ENCODE measurements at regions not wholly inside any gene's neighbourhood (a gene's known extent, or its start where the extent isn't known, plus 50 kb on each side); places are given as distances from the start of the nearest gene placed in this dataset.
"Not testable (repeated sequence)": the region's sequence is repeated elsewhere in the genome, so short reads cannot be mapped to it uniquely, and the experiment has no call there.

GRCh38 chr4:117692538-117692937 lies 341.7 kb upstream of the NDST3 start:
- TF ChIP-seq CTCF (IDR thresholded peaks at IDR 0.05; ENCODE audit: insufficient read depth, low read length, severe bottlenecking): no peak
- DNase-seq (ENCODE audit: low read depth) (no peak), FAIRE-seq (no peak)
- no peaks in the 10 kb centered on the region for H3K27me3 ChIP-seq (ENCODE audit: control insufficient read depth, insufficient read depth, low read length)
- no peak overlapping the region for H3K4me3 ChIP-seq (ENCODE audit: low read depth, low read length)
- H3K36me3 ChIP-seq (ENCODE audit: control insufficient read depth, insufficient read depth, low read length): no peaks in the 10 kb centered on the region

DNA sequence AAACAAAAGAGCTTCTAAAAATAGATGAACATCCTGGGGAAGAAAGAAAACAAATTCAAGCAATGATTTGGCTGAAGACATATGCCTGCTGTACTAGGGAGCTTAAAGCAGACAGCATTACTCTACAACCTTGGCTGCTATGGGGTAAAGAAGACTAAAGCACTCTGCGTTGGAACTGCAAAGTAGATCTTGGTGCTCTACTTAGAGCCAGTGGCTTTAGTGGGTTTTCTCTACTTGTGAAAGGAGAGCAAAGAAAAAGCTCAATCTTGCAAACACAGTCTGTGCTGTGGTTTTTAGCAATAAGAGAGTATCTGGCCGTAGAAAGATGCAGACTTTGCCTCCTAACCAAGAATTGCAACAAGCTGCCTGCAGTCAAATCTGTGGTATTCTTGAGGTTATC lies 334.7 kb upstream of the NDST3 start:
- no peak for FAIRE-seq
- Histone ChIP-seq H3K4me3 (ENCODE audit: low read depth, low read length) (no peak overlapping the region), H3K27me3 (ENCODE audit: control insufficient read depth, insufficient read depth, low read length) (no peaks in the 10 kb centered on the region), H3K36me3 (ENCODE audit: control insufficient read depth, insufficient read depth, low read length) (no peaks in the 10 kb centered on the region)
- DNase-seq (ENCODE audit: low read depth): no peak
- TF ChIP-seq CTCF (IDR thresholded peaks at IDR 0.05; ENCODE audit: insufficient read depth, low read length, severe bottlenecking): no peak

GRCh38 chr4:117700111-117700892 lies 334.0 kb upstream of the NDST3 start:
- FAIRE-seq: no peak
- no peak overlapping the region for H3K4me3 ChIP-seq (ENCODE audit: low read depth, low read length)
- no peak for TF ChIP-seq CTCF (IDR thresholded peaks at IDR 0.05; ENCODE audit: insufficient read depth, low read length, severe bottlenecking)
- no peaks in the 10 kb centered on the region for H3K36me3 ChIP-seq (ENCODE audit: control insufficient read depth, insufficient read depth, low read length)
- H3K27me3 ChIP-seq (ENCODE audit: control insufficient read depth, insufficient read depth, low read length): no peaks in the 10 kb centered on the region
- peak; percentile 3 for DNase-seq (ENCODE audit: low read depth)

- no peaks in the 10 kb centered on the region for H3K36me3 ChIP-seq (ENCODE audit: control insufficient read depth, insufficient read depth, low read length)
- no peak for TF ChIP-seq CTCF (IDR thresholded peaks at IDR 0.05; ENCODE audit: insufficient read depth, low read length, severe bottlenecking)
- no peak overlapping the region for H3K4me3 ChIP-seq (ENCODE audit: low read depth, low read length)
- FAIRE-seq (no peak), DNase-seq (ENCODE audit: low read depth) (no peak)
- no peaks in the 10 kb centered on the region for H3K27me3 ChIP-seq (ENCODE audit: control insufficient read depth, insufficient read depth, low read length)
Measured at GRCh38 chr4:117702353-117702752, 331.9 kb upstream of the NDST3 start.

- FAIRE-seq: no peak
- TF ChIP-seq CTCF (IDR thresholded peaks at IDR 0.05; ENCODE audit: insufficient read depth, low read length, severe bottlenecking): no peak
Measured at GRCh38 chr4:117704721-117705120, 329.6 kb upstream of the NDST3 start.

GRCh38 chr4:117740736-117741135 lies 293.6 kb upstream of the NDST3 start:
- no peak for DNase-seq (ENCODE audit: low read depth)
- Histone ChIP-seq H3K27me3 (ENCODE audit: control insufficient read depth, insufficient read depth, low read length) (no peaks in the 10 kb centered on the region), H3K4me3 (ENCODE audit: low read depth, low read length) (no peak overlapping the region), H3K36me3 (ENCODE audit: control insufficient read depth, insufficient read depth, low read length) (no peaks in the 10 kb centered on the region)
- FAIRE-seq: no peak
- no peak for TF ChIP-seq CTCF (IDR thresholded peaks at IDR 0.05; ENCODE audit: insufficient read depth, low read length, severe bottlenecking)

More at GRCh38 chr4:117704721-117705120, 329.6 kb upstream of the NDST3 start:
- no peaks in the 10 kb centered on the region for H3K27me3 ChIP-seq (ENCODE audit: control insufficient read depth, insufficient read depth, low read length)
- no peaks in the 10 kb centered on the region for H3K36me3 ChIP-seq (ENCODE audit: control insufficient read depth, insufficient read depth, low read length)
- no peak for DNase-seq (ENCODE audit: low read depth)
- no peak overlapping the region for H3K4me3 ChIP-seq (ENCODE audit: low read depth, low read length)

- H3K27me3 ChIP-seq (ENCODE audit: control insufficient read depth, insufficient read depth, low read length); H3K4me3 ChIP-seq (ENCODE audit: low read depth, low read length); FAIRE-seq; H3K36me3 ChIP-seq (ENCODE audit: control insufficient read depth, insufficient read depth, low read length); DNase-seq (ENCODE audit: low read depth): not testable (repeated sequence)
Measured at GRCh38 chr4:117745379-117745778, 288.9 kb upstream of the NDST3 start.

Measured in bronchial epithelial cell (primary cell).